ENCODE measurements at regions not wholly inside any gene's neighbourhood (a gene's known extent, or its start where the extent isn't known, plus 50 kb on each side); places are given as distances from the start of the nearest gene placed in this dataset.
"Not testable (repeated sequence)": the region's sequence is repeated elsewhere in the genome, so short reads cannot be mapped to it uniquely, and the experiment has no call there.

- no peak for DNase-seq
Observed at GRCh38 chr4:117821834-117822233, 212.5 kb upstream of the NDST3 start.

GRCh38 chr4:117823388-117823787, 210.9 kb upstream of the NDST3 start:
- no peak for DNase-seq

GRCh38 chr4:117825600-117825999, 208.7 kb upstream of the NDST3 start:
- DNase-seq = no peak

GRCh38 chr4:117831060-117831683, 203.1 kb upstream of the NDST3 start:
- DNase-seq = no peak

GRCh38 chr4:117835566-117835965, 198.7 kb upstream of the NDST3 start:
- no peak for DNase-seq

GRCh38 chr4:117844594-117844993, 189.7 kb upstream of the NDST3 start:
- DNase-seq = no peak

- DNase-seq = no peak
Observed at GRCh38 chr4:117845270-117845669, 189.0 kb upstream of the NDST3 start.

- no peak for DNase-seq
Observed at GRCh38 chr4:117847849-117848248, 186.4 kb upstream of the NDST3 start.

- no peak for DNase-seq
Observed at GRCh38 chr4:117868201-117868600, 166.1 kb upstream of the NDST3 start.

GRCh38 chr4:117873779-117874178, 160.5 kb upstream of the NDST3 start:
- no peak for DNase-seq

GRCh38 chr4:117874216-117874615, 160.1 kb upstream of the NDST3 start:
- DNase-seq = no peak

GRCh38 chr4:117889978-117890377, 144.3 kb upstream of the NDST3 start:
- no peak for DNase-seq

GRCh38 chr4:117893207-117893606, 141.1 kb upstream of the NDST3 start:
- no peak for DNase-seq

- DNase-seq = no peak
Observed at GRCh38 chr4:117898496-117898895, 135.8 kb upstream of the NDST3 start.

GRCh38 chr4:117900832-117901231, 133.5 kb upstream of the NDST3 start:
- no peak for DNase-seq

- no peak for DNase-seq
Observed at GRCh38 chr4:117907646-117908045, 126.6 kb upstream of the NDST3 start.

- no peak for DNase-seq
Observed at GRCh38 chr4:117908306-117909207, 125.7 kb upstream of the NDST3 start.

- DNase-seq = no peak
Observed at GRCh38 chr4:117916728-117917127, 117.6 kb upstream of the NDST3 start.

GRCh38 chr4:117922311-117922710, 112.0 kb upstream of the NDST3 start:
- DNase-seq = not testable (repeated sequence)

GRCh38 chr4:117927823-117928222, 106.5 kb upstream of the NDST3 start:
- not testable (repeated sequence) for DNase-seq

- no peak for DNase-seq
Observed at GRCh38 chr4:117941611-117942010, 92.7 kb upstream of the NDST3 start.

GRCh38 chr4:117949621-117950020, 84.7 kb upstream of the NDST3 start:
- DNase-seq = no peak

- no peak for DNase-seq
Observed at GRCh38 chr4:117957571-117957970, 76.7 kb upstream of the NDST3 start.

- DNase-seq = no peak
Observed at GRCh38 chr4:117965622-117966021, 68.7 kb upstream of the NDST3 start.

Measured in SW 1271 (cell line).